ENCODE measurements at regions not wholly inside any gene's neighbourhood (a gene's known extent, or its start where the extent isn't known, plus 50 kb on each side); places are given as distances from the start of the nearest gene placed in this dataset.

- DNase-seq = no peak
These were observed 99.1 kb upstream of the TMCC3 start for GRCh38 chr12:94749455-94749854.

GRCh38 chr12:94748726-94749421, 98.5 kb upstream of the TMCC3 start:
- DNase-seq = no peak

GRCh38 chr12:94745562-94745961, 95.2 kb upstream of the TMCC3 start:
- no peak for DNase-seq

- no peak for DNase-seq
These were observed 92.8 kb upstream of the TMCC3 start for GRCh38 chr12:94743174-94743573.

- DNase-seq = no peak
These were observed 90.4 kb upstream of the TMCC3 start for GRCh38 chr12:94740601-94741362.

- DNase-seq = no peak
These were observed 86.5 kb upstream of the TMCC3 start for GRCh38 chr12:94736820-94737219.

GRCh38 chr12:94736004-94736403, 85.6 kb upstream of the TMCC3 start:
- no peak for DNase-seq

- no peak for DNase-seq
These were observed 83.4 kb upstream of the TMCC3 start for GRCh38 chr12:94733727-94734126.

GRCh38 chr12:94732367-94732990, 82.1 kb upstream of the TMCC3 start:
- DNase-seq = no peak

GRCh38 chr12:94731733-94732360, 81.5 kb upstream of the TMCC3 start:
- DNase-seq = no peak

GRCh38 chr12:94730847-94731246, 80.5 kb upstream of the TMCC3 start:
- no peak for DNase-seq

- no peak for DNase-seq
These were observed 76.0 kb upstream of the TMCC3 start for GRCh38 chr12:94726236-94726835.

- DNase-seq = no peak
These were observed 75.2 kb upstream of the TMCC3 start for GRCh38 chr12:94725375-94726168.

GRCh38 chr12:94722664-94723063, 72.3 kb upstream of the TMCC3 start:
- no peak for DNase-seq

GRCh38 chr12:94721173-94721572, 70.8 kb upstream of the TMCC3 start:
- no peak for DNase-seq

- no peak for DNase-seq
These were observed 67.8 kb upstream of the TMCC3 start for GRCh38 chr12:94718114-94718513.

GRCh38 chr12:94717656-94718055, 67.3 kb upstream of the TMCC3 start:
- DNase-seq = no peak

- DNase-seq = no peak
These were observed 66.8 kb upstream of the TMCC3 start for GRCh38 chr12:94717108-94717507.

- no peak for DNase-seq
These were observed 66.0 kb upstream of the TMCC3 start for GRCh38 chr12:94716339-94716738.

GRCh38 chr12:94714378-94715114, 64.2 kb upstream of the TMCC3 start:
- DNase-seq = no peak

- DNase-seq = no peak
These were observed 62.6 kb upstream of the TMCC3 start for GRCh38 chr12:94712815-94713515.

Measured in hindlimb muscle (tissue), 1 donor.